Stimulated activated CD8-positive, alpha-beta memory T cell treated with anti-CD3 and anti-CD28 coated beads, Interleukin-7, amount 100 ng/mL, for 4 hours (primary cell): ENCODE measurements at regions not wholly inside any gene's neighbourhood (a gene's known extent, or its start where the extent isn't known, plus 50 kb on each side); places are given as distances from the start of the nearest gene placed in this dataset.
"Not testable (repeated sequence)": the region's sequence is repeated elsewhere in the genome, so short reads cannot be mapped to it uniquely, and the experiment has no call there.

Experiments used
- DNase-seq, 2 donors: peaks; one replicate each; pipeline ENCODE4 v3.0.0-alpha.2; 2020; ENCODE audit warnings: low read depth in 2 of 2

DNA sequence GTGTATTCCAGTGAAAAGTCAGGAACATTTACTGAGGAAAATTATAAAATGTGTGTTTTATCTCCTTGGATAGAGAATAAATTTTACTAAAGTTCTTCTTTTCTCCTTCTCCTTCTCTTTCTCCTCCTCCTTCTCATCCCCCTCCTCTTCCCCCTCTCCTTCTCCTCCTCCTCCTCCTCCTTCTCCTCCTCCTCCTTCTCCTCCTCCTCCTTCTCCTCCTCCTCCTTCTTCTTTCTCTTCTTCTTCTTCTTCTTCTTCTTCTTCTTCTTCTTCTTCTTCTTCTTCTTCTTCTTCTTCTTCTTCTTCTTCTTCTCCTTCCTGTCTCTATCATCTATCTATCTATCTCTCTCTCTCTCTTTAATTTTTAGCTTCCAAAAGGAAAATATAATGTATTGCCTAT lies 337.1 kb upstream of the MAF start:
- DNase-seq: not testable (repeated sequence)

DNA sequence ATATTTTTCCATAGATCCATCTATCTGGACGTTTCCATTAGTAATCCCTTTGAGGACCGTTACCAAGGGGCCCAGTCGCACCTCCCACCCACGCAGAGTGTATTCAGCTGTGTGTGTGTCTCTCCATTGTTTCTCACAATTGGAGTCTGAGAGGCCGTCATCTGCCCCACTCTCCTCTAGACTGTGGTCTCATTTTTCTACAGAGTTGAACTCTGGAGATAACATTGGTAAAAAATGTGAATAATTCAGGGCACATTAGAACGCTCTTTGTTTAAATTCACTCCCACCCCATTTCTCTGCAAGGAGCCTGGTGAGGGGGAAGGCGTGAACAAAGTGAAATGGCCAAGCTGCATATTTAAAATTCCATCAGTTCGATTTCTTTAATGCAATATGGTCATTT lies 333.1 kb upstream of the MAF start:
- no peak for DNase-seq

DNA sequence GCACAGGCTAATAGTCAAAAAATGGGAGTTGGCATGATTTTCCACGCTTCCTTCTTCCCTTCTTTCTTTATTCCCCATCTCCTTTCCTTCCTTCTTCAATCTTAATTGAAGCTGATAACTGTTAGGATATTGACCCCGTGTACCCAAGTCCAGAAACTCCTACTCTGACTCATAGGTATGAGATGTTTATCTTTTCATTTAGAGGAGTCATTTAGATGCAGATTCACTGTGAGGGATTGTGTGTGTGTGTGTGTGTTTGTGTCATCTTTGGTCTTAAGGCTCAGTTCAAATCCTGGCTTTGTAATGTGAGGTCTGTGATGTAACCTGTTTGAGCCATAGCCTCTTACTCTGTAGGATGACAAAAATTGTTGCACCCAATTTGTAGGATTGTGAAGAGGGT lies 332.0 kb upstream of the MAF start:
- no peak for DNase-seq

DNA sequence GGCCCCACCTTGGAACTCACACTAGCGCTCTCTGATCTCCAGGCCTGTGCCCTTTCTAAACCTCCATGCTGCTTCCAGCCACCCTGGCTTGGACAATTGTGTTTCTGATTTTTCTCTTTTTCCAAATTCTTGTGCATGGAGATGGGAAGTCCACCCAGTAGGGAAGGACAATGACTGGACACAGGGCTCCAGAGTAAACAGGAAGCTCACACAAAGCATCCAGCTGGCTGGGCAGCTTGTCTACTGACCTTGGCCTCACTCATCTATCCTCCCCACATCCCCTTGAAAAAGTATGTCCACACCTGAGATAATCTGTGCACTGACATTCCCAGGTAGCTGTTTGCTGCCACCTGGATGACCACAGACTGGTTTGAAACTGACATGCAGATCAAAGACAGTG lies 331.2 kb upstream of the MAF start:
- DNase-seq: no peak

DNA sequence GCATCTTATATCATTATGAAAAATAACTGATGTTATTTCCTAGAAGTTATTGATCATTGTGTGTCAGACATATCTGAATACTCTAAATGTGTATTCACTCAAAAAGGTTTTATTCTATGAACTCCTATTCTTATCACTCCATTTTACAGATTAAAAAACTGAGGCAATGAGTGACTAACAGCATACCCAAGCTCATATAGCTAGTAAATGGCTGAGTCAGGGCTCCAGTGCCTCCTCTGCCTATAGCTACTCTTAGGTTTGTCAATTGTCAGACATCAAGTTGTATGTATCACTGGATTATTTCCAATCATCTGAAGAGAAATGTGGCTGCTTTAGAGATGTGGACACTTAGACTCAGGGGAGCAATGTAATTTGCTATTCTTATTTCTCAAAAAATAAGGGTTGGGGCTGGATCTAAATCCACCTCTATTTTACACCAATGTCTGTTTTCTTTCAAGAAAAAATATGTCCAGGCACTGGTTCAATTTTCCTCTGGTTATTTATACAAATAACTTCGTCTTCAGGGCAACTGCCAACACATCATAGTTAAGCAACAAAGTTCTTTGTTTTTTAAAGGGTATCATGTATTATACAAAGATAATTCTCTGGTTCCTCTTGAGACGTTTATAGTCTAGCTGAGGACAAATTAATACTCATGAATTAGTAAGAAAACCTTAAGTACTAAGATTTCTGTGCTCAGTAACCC lies 328.9 kb upstream of the MAF start:
- no peak for DNase-seq

DNA sequence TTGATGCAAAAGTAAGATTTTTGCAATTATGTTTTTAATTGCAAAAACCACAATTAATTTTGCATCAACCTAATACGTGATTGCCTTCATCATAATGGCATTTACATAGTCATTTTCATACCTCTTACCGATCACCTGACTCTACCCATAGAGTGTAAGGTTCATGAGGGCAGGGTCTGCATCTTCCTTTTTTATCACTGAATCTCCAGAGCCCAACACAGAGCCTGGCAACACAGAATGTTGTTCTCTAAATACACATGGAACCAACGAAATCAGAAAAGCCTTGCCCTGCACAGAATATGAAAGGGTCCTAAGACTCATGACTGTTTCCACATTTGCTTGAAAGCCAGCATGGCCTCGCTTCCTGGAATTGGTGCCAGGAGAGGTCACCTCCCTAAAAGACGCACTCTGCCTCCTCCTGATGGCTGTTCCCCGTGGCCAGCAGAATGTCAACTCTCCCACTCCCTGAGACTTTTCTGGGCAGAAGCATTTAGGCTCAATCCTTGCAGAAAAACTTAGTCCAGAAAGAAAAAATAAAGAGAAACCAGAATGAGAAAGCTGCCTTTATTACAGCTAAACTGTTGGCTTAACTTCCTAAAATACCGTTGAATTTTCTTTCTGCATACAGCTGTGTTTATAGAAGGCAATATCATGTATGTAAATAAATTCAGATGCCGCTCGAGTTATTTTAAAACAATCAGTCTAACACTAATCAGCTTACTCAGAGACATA lies 327.8 kb upstream of the MAF start:
- DNase-seq: no peak

DNA sequence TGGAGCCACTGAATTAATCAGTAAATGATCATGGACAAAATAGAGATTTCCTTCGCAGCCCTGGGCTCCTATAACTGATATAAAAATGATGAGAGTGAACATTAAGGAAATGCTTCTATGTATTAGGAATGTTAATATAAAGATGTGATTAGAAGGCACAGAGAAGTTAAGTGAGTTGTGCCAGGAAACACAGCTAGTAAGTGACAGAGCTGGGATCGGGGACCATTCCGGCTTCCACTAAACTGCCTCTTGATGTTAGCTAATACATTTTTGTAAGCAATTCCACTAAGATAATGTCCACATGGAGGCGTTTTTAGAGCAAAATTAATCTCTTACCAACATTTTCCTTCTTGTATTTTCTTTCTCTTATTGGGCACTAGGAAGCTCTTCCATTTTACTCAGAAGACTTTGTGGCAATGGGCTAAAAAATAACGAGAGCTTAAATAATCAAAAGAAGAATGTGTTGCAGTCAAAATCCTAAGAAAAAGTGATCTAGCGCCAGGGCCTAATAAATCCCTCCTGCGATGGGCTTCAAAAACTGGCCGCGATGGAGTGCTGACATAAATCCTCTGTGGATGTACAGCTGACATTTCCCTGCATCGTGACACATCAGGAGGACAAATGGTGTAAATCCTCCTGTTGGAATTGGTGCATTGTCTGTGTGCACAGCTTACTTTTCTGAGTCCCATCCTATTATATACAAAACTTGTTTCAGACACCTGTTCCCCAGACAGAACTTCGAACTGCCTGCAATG lies 326.1 kb upstream of the MAF start:
- DNase-seq: no peak

DNA sequence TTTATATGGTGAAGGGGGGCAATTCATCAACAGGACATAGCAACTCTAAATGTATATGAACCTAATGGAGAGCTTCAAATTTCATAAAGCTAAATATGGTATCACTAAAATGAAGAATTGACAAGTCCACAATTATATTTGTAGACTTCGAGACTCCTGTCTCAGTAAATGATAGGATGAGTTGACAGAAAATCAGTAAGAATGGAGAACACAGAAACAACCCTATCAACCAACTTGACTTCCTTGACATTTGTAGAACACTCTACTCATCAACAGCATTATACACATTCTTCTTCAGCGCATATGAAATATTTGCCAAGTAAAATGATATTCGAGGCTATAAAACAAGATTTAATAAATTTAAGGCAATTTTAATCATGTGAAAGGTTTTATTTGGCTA lies 322.9 kb upstream of the MAF start:
- DNase-seq: no peak

DNA sequence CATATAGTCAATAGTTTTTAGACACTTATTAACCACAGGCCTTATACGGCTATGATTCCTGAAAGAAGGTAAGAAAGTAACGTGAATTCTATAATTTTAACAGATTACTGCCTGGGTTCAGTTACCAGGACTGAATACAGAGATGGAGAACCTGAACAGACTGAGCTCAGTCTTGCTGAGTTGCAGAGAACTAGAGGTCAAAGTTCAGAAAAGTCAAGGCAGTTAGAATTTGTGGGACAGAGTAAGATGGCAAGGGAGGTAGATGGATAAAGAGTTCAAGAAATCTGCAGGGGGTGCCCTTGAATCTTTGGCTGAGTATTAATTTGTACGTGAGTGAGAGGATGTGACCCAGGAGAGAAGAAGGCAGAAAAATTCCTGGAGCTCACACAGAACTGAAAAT lies 320.1 kb upstream of the MAF start:
- no peak for DNase-seq

DNA sequence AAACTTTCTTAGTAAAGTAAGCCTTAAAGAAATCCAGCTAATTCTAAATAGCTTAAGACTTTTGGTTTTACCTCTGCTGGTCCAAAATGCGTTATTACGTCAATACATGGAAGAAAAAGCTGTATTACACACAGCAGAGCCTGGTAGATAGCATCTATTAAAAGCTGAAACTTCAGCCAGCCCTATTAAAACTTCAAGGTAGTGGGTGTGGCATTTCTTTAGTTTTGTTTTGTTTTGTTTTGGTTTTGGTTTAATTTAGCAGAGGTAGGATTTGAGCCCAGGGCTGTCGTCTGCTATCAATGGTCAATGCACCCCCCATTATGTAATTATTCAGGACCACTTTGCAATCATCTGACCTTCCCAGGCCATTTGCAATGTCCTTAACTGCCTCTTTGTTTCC lies 318.4 kb upstream of the MAF start:
- no peak for DNase-seq

DNA sequence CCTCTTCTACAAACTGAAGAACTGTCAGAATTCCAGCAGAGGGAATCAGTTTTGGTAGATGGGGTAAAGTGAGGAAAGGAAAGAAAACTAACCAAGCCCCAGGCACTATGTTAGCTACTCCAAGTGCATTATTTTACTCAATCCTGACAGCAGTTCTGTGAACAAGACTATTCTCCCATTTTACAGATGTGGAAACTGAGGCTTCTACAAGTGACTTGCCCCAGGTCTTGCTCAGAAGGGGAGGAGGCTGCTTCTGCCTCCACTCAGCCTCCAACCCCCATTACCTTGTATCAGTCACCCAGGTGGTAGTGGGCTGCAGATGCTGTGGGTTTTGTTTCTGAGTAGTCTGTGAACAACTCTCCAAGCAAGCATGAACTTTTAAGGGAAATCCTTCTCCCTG lies 315.2 kb upstream of the MAF start:
- DNase-seq: no peak

DNA sequence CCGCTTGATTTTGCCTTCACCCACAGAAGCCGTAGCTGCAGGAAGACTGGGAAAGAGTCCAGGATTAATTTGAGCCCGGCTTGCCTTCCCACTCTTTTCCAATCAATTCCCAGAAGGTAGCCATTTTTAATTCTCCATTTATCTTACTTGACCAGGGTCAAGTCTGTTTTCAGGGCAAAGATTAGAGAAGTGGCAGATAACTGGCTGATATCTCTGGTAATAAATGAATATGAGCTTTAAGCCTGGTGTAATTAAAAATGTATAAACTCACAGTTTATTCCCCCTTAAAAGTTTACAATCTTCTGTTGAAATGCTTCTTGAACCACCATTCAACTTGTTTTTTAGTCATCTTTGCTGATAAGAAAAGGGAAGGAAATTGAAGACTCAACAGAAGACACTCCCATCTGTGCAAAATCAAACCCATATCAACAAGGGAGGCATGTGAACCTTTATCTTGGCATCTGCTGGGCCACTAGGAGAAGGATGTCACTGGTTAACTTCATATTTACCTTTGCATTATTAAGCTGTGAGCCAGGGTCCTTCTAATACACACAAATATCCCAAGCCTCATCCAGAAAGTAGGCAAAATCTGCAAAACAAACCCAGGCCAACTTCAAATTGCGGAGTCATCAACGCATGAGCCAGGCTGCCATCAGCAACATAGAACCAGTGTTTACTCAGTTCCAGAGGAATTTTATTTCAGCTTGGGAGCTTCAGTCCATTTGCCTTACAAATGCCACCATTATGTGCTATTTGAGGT lies 314.6 kb upstream of the MAF start:
- no peak for DNase-seq

DNA sequence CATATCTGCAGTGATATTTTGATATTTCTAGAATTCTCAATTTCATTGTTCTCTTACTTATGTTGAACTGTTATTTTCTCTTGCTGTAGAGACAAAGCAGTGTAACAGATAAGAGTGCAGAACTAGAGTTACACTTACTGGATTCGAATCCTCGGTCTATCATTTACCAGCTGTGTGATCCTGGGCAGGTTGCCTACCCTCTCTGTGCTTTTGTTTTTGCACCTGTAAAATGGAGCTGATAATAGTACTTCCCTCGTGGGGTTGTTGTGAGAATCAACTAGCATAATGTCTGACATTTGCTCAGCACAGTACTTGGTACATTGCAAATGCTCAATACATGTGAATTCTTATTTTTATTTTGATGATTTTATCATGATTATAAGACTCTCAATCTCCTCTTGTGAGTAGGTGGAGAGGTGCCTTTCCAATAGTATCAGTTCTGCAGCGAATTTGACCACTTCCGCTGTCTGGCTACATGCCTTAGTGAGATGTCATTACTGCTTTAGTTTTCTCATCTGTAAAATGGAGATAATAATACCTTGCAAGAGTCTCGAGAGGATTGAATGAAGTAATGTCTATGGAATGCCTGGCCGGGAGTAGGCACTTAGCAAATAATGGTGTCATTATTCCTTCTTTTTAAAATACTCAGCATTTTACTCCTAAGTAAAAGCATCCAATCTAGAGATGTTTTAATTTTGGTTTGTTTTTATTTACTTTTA lies 312.2 kb upstream of the MAF start:
- DNase-seq: no peak

DNA sequence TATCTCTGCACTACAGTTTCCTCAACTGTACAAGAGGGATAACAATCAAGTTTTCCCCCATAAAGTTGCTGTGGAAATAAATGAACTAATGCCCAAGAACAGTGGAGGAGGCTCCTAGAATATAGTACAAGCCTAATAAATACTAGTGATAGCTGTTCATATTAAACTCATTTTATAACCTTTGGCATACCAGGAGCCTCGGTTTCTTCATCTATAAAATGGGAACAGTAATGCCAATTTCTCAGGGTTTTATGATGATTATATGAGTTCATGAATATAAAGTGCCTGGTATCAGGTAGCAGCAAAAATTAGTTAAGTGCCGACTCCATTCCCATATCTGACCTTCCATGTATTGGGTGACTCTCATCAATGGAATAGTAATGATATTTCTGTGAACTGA lies 311.1 kb upstream of the MAF start:
- DNase-seq: no peak

DNA sequence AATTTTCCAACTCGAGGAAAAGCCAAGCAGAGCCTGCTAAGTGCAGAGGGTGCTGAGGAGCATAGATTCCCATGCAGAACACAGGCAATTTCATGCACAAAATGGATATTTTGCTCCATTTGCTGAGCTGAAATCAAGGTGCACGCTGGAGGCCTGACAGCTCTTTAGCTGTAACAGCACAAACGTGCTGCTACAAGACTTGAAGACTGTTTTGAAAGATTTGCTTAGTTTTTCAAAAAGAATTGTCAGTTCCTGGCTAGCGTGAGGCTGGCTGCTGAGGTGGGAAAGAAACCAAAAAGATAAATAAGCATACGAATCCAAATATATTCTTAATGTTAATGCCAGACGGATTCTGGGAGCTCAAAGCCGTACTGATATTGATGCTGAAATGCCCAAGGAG lies 309.0 kb upstream of the MAF start:
- DNase-seq: no peak

DNA sequence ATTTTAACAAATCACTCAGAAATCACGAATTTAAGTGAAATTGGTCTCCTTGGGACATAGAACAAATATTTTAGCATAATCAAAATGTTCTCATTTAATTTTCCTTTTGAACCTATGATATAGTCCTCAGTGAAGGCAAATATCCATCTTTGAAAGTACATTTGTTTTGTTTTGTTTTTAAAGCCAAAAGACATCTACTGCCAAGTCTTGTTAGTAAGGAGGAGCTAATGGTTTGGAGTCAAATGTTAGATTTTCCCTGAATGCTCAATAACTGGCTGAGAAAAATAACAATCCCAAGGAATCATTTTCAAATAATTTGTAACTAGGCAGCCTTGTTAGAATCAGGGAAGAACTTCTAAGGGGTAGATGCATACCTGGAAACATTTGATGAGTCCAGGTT lies 302.9 kb upstream of the MAF start:
- DNase-seq: no peak

DNA sequence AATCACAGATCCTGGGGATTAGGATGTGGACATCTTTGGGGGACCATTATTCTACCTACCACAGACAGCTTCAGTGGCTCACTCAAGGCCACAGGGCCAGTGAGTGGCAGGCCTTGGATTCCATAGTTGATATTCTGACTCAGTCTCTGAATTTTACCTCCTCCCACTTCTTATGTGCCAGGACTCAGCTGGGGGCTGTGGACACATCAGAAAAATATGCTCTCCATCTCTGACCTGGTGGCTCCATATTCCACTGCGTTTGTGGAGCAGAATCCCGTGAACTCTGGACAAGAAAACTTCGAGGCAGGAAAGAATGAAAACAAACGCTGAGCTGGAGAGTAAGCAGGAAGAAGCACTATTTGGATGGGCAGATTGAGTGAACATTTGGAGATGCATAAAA lies 301.8 kb upstream of the MAF start:
- no peak for DNase-seq

DNA sequence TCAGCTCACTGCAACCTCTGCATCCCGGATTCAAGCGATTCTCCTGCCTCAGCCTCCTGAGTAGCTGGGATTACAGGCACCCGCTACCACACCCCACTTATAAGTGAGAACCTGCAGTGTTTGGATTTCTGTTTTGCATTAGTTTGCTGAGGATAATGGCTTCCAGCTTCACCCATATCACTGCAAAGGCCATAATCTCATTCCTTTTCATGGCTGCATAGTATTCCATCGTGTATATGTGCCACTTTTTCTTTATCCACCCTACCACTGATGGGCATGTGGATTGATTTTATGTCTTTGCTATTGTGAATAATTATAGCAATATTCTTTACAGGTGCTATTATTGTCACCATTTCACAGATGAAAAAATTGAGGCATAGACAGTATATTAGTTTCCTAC lies 301.0 kb upstream of the MAF start:
- DNase-seq: no peak

DNA sequence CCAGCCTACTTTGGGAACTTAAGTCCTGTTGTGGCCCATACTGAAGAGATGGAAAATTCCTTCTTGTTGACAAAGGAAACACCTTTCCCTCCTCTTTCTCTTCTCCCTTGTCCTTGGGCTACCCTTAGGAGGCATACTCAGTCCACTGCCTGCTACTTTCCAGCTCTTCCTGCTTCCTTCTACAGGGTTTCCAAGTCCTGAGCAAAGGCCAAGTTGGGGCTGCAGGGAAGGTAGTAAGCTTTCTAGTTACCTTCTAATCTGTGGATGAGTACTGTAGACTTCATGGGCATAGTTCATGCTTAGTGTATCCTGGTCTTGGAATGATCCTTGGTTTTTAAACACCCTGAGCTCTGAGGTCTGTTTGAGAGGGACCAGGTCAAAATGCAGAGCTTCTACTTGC lies 299.2 kb upstream of the MAF start:
- DNase-seq: no peak

DNA sequence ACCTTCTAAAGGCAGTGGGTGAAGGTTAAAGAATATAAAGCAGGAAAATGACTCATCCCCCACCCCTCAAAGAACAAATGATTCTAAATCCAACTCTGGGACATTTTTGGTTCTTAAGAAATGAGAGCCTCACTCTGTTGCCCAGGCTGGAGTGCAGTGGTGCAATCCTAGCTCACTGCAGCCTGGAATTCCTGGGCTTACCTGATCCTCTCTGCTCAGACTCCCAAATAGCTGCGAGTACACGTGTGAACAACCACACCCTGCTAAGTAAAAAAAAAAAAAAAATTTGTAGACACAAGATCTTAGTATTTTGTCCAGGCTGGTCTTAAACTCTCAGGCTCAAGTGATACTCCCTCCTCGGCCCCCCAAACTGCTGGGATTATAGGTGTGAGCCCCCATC lies 298.8 kb upstream of the MAF start:
- no peak for DNase-seq

DNA sequence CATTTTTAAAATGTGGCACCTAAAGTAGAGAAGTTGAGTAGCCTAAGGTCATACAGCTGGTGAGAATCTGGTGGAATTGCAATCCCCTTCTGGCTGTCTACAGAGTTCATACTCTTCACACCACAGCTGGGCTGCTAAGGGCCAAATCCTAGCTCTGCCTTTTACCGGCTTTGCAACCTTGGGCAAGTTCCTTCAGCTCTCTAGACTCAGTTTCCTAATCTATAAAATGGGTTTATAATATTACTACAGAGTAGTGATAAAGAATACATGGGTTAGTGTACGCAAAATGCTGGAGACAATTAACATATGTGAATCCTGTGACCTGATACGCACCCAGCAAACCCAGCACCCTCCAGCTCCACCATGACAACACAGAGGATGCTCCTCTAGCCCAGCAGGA lies 298.2 kb upstream of the MAF start:
- DNase-seq: no peak
